Nephron progenitor cell (in vitro differentiated cells): ENCODE measurements at regions not wholly inside any gene's neighbourhood (a gene's known extent, or its start where the extent isn't known, plus 50 kb on each side); places are given as distances from the start of the nearest gene placed in this dataset.
"Not testable (repeated sequence)": the region's sequence is repeated elsewhere in the genome, so short reads cannot be mapped to it uniquely, and the experiment has no call there.

Source experiments
- DNase-seq: peaks from one replicate; pipeline ENCODE4 v3.0.0; 2021
- H3K27ac Mint-ChIP-seq: 2 replicates; pipeline ENCODE4 v1.8.0; 2021; ENCODE audit warnings: mild to moderate bottlenecking, moderate library complexity, mixed read lengths
- H3K27me3 Mint-ChIP-seq: 2 replicates; pipeline ENCODE4 v1.8.0; 2021; ENCODE audit warnings: mild to moderate bottlenecking, low read depth, mixed read lengths; ENCODE audit not compliant: poor library complexity
- H3K36me3 Mint-ChIP-seq: 2 replicates; pipeline ENCODE4 v1.8.0; 2021; ENCODE audit warnings: low read depth, mixed read lengths
- H3K4me1 Mint-ChIP-seq: 2 replicates; pipeline ENCODE4 v1.8.0; 2021; ENCODE audit warnings: mixed read lengths
- H3K4me3 Mint-ChIP-seq: 2 replicates; pipeline ENCODE4 v1.8.0; 2021; ENCODE audit warnings: mild to moderate bottlenecking, moderate library complexity, mixed read lengths
- H3K9me3 Mint-ChIP-seq: 2 replicates; pipeline ENCODE4 v1.8.0; 2021; ENCODE audit warnings: mild to moderate bottlenecking, moderate library complexity, mixed read lengths
- CTCF ChIP-seq: fragments of 200-600 bp; sonication (generic); IDR thresholded peaks from 2 replicates; pipeline ENCODE4 v1.5.0; 2021; ENCODE audit warnings: antibody characterized with exemption

GRCh38 chr12:78376257-78376656 is 488.3 kb upstream of the SYT1 start:
- Mint-ChIP-seq H3K9me3 (peaks cover 27% of the 10 kb centered on the region), H3K36me3 (no peaks in the 10 kb centered on the region), H3K4me1 (no peaks in the 10 kb centered on the region), H3K4me3 (no peak overlapping the region), H3K27me3 (no peaks in the 10 kb centered on the region), H3K27ac (no peak overlapping the region)
- no peak for TF ChIP-seq CTCF
- no peak for DNase-seq

- not testable (repeated sequence) for H3K4me3 Mint-ChIP-seq, H3K36me3 Mint-ChIP-seq, H3K4me1 Mint-ChIP-seq, H3K27me3 Mint-ChIP-seq, H3K27ac Mint-ChIP-seq, DNase-seq
- peaks cover 27% of the 10 kb centered on the region for H3K9me3 Mint-ChIP-seq
Measured at GRCh38 chr12:78379065-78379464, 485.5 kb upstream of the SYT1 start.

- Mint-ChIP-seq H3K4me3 (no peak overlapping the region), H3K36me3 (no peaks in the 10 kb centered on the region), H3K9me3 (peaks cover 18% of the 10 kb centered on the region), H3K27me3 (peaks cover 3% of the 10 kb centered on the region), H3K4me1 (no peaks in the 10 kb centered on the region), H3K27ac (no peak overlapping the region)
- no peak for DNase-seq
- TF ChIP-seq CTCF: no peak
Measured at GRCh38 chr12:78383414-78383813, 481.2 kb upstream of the SYT1 start.

GRCh38 chr12:78384541-78384940 is 480.0 kb upstream of the SYT1 start:
- no peak for TF ChIP-seq CTCF
- peaks cover 3% of the 10 kb centered on the region for H3K27me3 Mint-ChIP-seq
- H3K36me3 Mint-ChIP-seq: no peaks in the 10 kb centered on the region
- H3K4me1 Mint-ChIP-seq: no peaks in the 10 kb centered on the region
- DNase-seq: no peak
- peaks cover 7% of the 10 kb centered on the region for H3K9me3 Mint-ChIP-seq
- no peak overlapping the region for H3K4me3 Mint-ChIP-seq
- no peak overlapping the region for H3K27ac Mint-ChIP-seq

GRCh38 chr12:78385541-78385940 is 479.0 kb upstream of the SYT1 start:
- no peak overlapping the region for H3K4me3 Mint-ChIP-seq
- no peak for TF ChIP-seq CTCF
- DNase-seq: no peak

GRCh38 chr12:78386871-78387270 is 477.7 kb upstream of the SYT1 start:
- H3K27me3 Mint-ChIP-seq: peaks cover 3% of the 10 kb centered on the region
- H3K4me3 Mint-ChIP-seq: no peak overlapping the region
- H3K36me3 Mint-ChIP-seq: no peaks in the 10 kb centered on the region
- H3K4me1 Mint-ChIP-seq: no peaks in the 10 kb centered on the region
- DNase-seq: no peak
- no peak for TF ChIP-seq CTCF
- H3K27ac Mint-ChIP-seq: no peak overlapping the region
- no peaks in the 10 kb centered on the region for H3K9me3 Mint-ChIP-seq

More at GRCh38 chr12:78385541-78385940, 479.0 kb upstream of the SYT1 start:
- no peak overlapping the region for H3K27ac Mint-ChIP-seq
- H3K9me3 Mint-ChIP-seq: no peaks in the 10 kb centered on the region
- peaks cover 3% of the 10 kb centered on the region for H3K27me3 Mint-ChIP-seq
- no peaks in the 10 kb centered on the region for H3K4me1 Mint-ChIP-seq
- H3K36me3 Mint-ChIP-seq: no peaks in the 10 kb centered on the region
